ENCODE measurements at regions not wholly inside any gene's neighbourhood (a gene's known extent, or its start where the extent isn't known, plus 50 kb on each side); places are given as distances from the start of the nearest gene placed in this dataset.

DNA sequence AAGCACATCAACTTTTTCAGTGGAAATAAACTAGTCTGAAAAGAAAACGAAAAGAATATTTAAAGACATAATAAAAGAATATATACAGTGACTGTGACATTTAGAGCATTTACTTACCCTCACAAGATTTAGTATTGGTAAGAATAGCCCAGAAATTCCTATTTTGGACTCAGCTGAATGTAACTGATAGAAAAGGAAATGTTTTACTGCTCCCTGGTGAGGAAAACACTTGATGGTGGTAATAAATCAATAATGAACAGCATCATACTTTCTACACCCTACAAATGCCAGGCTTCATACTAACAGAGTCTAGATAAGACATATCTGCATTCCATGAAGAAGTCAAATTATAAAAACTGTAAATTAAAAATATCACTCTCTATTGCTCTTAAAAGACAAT, 753.5 kb upstream of the PCDH10 start:
- TF ChIP-seq, protein P1, sequence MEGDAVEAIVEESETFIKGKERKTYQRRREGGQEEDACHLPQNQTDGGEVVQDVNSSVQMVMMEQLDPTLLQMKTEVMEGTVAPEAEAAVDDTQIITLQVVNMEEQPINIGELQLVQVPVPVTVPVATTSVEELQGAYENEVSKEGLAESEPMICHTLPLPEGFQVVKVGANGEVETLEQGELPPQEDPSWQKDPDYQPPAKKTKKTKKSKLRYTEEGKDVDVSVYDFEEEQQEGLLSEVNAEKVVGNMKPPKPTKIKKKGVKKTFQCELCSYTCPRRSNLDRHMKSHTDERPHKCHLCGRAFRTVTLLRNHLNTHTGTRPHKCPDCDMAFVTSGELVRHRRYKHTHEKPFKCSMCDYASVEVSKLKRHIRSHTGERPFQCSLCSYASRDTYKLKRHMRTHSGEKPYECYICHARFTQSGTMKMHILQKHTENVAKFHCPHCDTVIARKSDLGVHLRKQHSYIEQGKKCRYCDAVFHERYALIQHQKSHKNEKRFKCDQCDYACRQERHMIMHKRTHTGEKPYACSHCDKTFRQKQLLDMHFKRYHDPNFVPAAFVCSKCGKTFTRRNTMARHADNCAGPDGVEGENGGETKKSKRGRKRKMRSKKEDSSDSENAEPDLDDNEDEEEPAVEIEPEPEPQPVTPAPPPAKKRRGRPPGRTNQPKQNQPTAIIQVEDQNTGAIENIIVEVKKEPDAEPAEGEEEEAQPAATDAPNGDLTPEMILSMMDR (IDR thresholded peaks at IDR 0.05; ENCODE audit: insufficient read depth, low read length, poor library complexity, severe bottlenecking) = no peak
- no peak for TF ChIP-seq EZH2phosphoT487 (conservative IDR thresholded peaks at IDR 0.05; ENCODE audit: low read length)

Measured in SU-DHL-6 (cell line).